DND-41 (cell line): ENCODE measurements at regions not wholly inside any gene's neighbourhood (a gene's known extent, or its start where the extent isn't known, plus 50 kb on each side); places are given as distances from the start of the nearest gene placed in this dataset.
"Not testable (repeated sequence)": the region's sequence is repeated elsewhere in the genome, so short reads cannot be mapped to it uniquely, and the experiment has no call there.

Experiments
- ATAC-seq: fragments of 200-7000 bp; cut with Tn5 transposase; 3 replicates; pipeline ENCODE4 v1.9.1; 2021; ENCODE audit warnings: low read depth; ENCODE audit not compliant: insufficient read depth
- DNase-seq: peaks from one replicate; pipeline ENCODE4 v3.0.0-alpha.2; 2020
- H2AFZ ChIP-seq: 2 replicates; pipeline ENCODE4 v1.6.0; 2012; ENCODE audit warnings: low read depth, low read length
- H3K27ac ChIP-seq: 2 replicates; pipeline ENCODE4 v1.5.1; 2012; ENCODE audit warnings: low read length, inconsistent platforms
- H3K27me3 ChIP-seq: fragments of 200-600 bp; sonication (generic); 2 replicates; pipeline ENCODE4 v1.6.0; 2012; ENCODE audit warnings: low read length, mild to moderate bottlenecking, inconsistent platforms; ENCODE audit not compliant: insufficient read depth, poor library complexity
- H3K36me3 ChIP-seq: 2 replicates; pipeline ENCODE4 v1.5.1; 2012; ENCODE audit warnings: low read length, inconsistent platforms; ENCODE audit not compliant: insufficient read depth
- H3K4me1 ChIP-seq: 2 replicates; pipeline ENCODE4 v1.5.1; 2012; ENCODE audit warnings: mild to moderate bottlenecking, low read length; ENCODE audit not compliant: insufficient read depth
- H3K4me2 ChIP-seq: 2 replicates; pipeline ENCODE4 v1.6.0; 2012; ENCODE audit warnings: mild to moderate bottlenecking, moderate library complexity, low read length, inconsistent platforms; ENCODE audit not compliant: insufficient read depth
- H3K4me3 ChIP-seq, 2 experiments: fragments of 200-600 bp in 1 of 2; shearing (Covaris generic) in 1 of 2; 2 replicates each; pipeline ENCODE4 v1.5.1; 2012 to 2016; ENCODE audit warnings: inconsistent platforms in 2 of 2, low read length in 2 of 2, mild to moderate bottlenecking in 2 of 2, low read depth in 1 of 2, moderate library complexity in 1 of 2
- H3K79me2 ChIP-seq: 2 replicates; pipeline ENCODE4 v1.6.0; 2012; ENCODE audit warnings: low read length, inconsistent platforms; ENCODE audit not compliant: insufficient read depth
- H3K9ac ChIP-seq: 2 replicates; pipeline ENCODE4 v1.6.0; 2012; ENCODE audit warnings: low read depth, mild to moderate bottlenecking, inconsistent platforms, low read length, moderate library complexity
- H3K9me3 ChIP-seq: 2 replicates; pipeline ENCODE4 v1.5.1; 2012; ENCODE audit warnings: low read length, moderate library complexity, mild to moderate bottlenecking, inconsistent platforms; ENCODE audit not compliant: insufficient read depth, severe bottlenecking
- H4K20me1 ChIP-seq: 2 replicates; pipeline ENCODE4 v1.6.0; 2012; ENCODE audit warnings: low read length; ENCODE audit not compliant: insufficient read depth
- CTCF ChIP-seq: IDR thresholded peaks from 2 replicates; pipeline ENCODE4 v1.5.1; 2012; ENCODE audit warnings: borderline replicate concordance, low read length, moderate library complexity, mild to moderate bottlenecking; ENCODE audit not compliant: poor library complexity, severe bottlenecking; ENCODE audit errors: extremely low read depth
- EZH2 ChIP-seq: IDR thresholded peaks from 3 replicates; pipeline ENCODE4 v1.6.1; 2012; ENCODE audit warnings: borderline replicate concordance, low read depth, mild to moderate bottlenecking, moderate library complexity, low read length, inconsistent platforms; ENCODE audit not compliant: severe bottlenecking

- DNase-seq (no peak), ATAC-seq (no peak)
- Histone ChIP-seq H4K20me1 (no peaks in the 10 kb centered on the region), H2AFZ (no peak overlapping the region), H3K4me1 (peaks cover 5% of the 10 kb centered on the region; the same call in 1 of the 2 replicates), H3K36me3 (no peaks in the 10 kb centered on the region), H3K9me3 (no peaks in the 10 kb centered on the region), H3K4me3 (no peak overlapping the region), H3K9ac (no peak overlapping the region), H3K79me2 (no peaks in the 10 kb centered on the region), H3K4me2 (no peak overlapping the region), H3K27ac (no peak overlapping the region), H3K27me3 (no peaks in the 10 kb centered on the region)
- TF ChIP-seq CTCF, result no peak
- TF ChIP-seq EZH2, result no peak
Observed at GRCh38 chr10:9262770-9263169, 1208.3 kb downstream of the GATA3 start.

- Histone ChIP-seq H3K9me3 (no peaks in the 10 kb centered on the region), H3K4me2 (no peak overlapping the region), H3K4me1 (no peaks in the 10 kb centered on the region), H3K79me2 (no peaks in the 10 kb centered on the region), H4K20me1 (no peaks in the 10 kb centered on the region), H3K4me3 (no peak overlapping the region), H2AFZ (no peak overlapping the region), H3K36me3 (no peaks in the 10 kb centered on the region), H3K9ac (no peak overlapping the region), H3K27ac (no peak overlapping the region), H3K27me3 (no peaks in the 10 kb centered on the region)
- ATAC-seq (no peak), DNase-seq (no peak)
- TF ChIP-seq CTCF (no peak), EZH2 (no peak)
Observed at GRCh38 chr10:9268176-9268575, 1213.7 kb downstream of the GATA3 start.

DNA sequence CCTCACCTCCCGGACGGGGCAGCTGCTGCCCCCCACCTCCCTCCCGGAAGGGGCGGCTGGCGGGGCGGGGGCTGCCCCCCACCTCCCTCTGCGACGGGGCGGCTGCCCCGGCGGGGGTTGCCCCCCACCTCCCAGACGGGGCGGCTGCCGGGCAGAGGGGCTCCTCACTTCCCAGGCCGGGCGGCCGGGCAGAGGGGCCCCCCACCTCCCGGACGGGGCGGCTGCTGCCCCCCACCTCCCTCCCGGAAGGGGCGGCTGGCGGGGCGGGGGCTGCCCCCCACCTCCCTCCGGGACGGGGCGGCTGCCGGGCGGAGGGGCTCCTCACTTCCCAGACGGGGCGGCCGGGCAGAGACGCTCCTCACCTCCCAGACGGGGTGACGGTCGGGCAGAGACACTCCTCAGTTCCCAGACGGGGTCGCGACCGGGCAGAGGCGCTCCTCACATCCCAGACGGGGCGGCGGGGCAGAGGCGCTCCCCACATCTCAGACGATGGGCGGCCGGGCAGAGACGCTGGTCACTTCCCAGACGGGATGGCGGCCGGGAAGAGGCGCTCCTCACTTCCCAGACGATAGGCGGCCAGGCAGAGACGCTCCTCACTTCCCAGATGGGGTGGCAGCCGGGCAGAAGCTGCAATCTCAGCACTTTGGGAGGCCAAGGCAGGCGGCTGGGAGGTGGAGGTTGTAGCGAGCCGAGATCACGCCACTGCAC, 1218.8 kb downstream of the GATA3 start:
- H3K4me1 ChIP-seq, H3K27ac ChIP-seq, H3K4me3 ChIP-seq, ATAC-seq, H3K27me3 ChIP-seq, H3K4me2 ChIP-seq, H3K9me3 ChIP-seq, DNase-seq, H4K20me1 ChIP-seq, H3K79me2 ChIP-seq, H3K36me3 ChIP-seq, H2AFZ ChIP-seq, H3K9ac ChIP-seq: not testable (repeated sequence)

DNA sequence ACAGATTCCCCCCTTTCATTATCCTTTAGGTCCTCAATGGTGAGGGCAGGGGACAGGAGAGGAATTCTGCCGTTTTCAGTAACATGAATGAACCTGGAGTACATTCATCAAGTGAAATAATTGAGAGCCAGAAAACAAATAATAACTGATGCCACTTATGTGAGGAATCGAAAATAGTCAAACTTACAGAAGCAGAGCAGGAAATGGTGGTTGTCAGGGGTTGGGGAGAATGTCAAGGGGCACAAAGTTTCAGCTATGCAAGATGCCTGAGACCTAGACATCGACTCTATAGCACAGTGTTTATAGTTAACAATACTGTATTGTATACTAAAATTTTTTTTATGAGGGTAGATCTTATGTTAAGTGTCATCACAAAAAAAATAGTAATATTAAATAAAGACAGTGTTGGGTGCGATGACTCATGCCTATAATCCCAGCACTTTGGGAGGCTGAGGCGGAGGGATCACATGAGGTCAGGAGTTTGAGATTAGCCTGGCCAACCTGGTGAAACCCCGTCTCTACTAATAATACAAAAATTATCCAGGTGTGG, 1219.8 kb downstream of the GATA3 start:
- ATAC-seq (no peak), DNase-seq (no peak)
- H3K27me3 ChIP-seq, result no peaks in the 10 kb centered on the region

More for the DNA sequence above, 1219.8 kb downstream of the GATA3 start:
- H3K36me3 ChIP-seq, result no peaks in the 10 kb centered on the region
- H3K4me1 ChIP-seq, result no peaks in the 10 kb centered on the region
- H3K79me2 ChIP-seq, result no peaks in the 10 kb centered on the region
- H3K27ac ChIP-seq, result no peak overlapping the region
- no peaks in the 10 kb centered on the region for H4K20me1 ChIP-seq
- H3K4me2 ChIP-seq, result no peak overlapping the region
- no peak overlapping the region for H2AFZ ChIP-seq
- H3K9ac ChIP-seq, result no peak overlapping the region
- no peaks in the 10 kb centered on the region for H3K9me3 ChIP-seq
- H3K4me3 ChIP-seq, result no peak overlapping the region
- TF ChIP-seq CTCF (no peak), EZH2 (no peak)
